Endothelial cell of umbilical vein (primary cell): ENCODE measurements at regions not wholly inside any gene's neighbourhood (a gene's known extent, or its start where the extent isn't known, plus 50 kb on each side); places are given as distances from the start of the nearest gene placed in this dataset.

Experiments used
- BruUV-seq: library from RNA; stranded (reverse); fragments of 400-500 nt; replicated peaks from 2 replicates; lab custom pipeline; 2021; lab: Mats Ljungman, UMichigan
- CTCF ChIA-PET: fragments of 300-600, 350-600 bp; sonication (Branson Sonifier 250); formaldehyde crosslinking; loops from one replicate; lab custom pipeline; 2021; ENCODE audit warnings: antibody characterized with exemption, inconsistent platforms; lab: Charles Lee
- POLR2A ChIA-PET: fragments of 300-600, 350-600 bp; sonication (Branson Sonifier 250); formaldehyde crosslinking; loops from one replicate; lab custom pipeline; 2021; ENCODE audit warnings: antibody characterized with exemption, inconsistent platforms; lab: Charles Lee
- DNase-seq: peaks from one replicate; pipeline ENCODE4 v3.0.0-alpha.2; 2011; ENCODE audit warnings: low read depth, low spot score
- FAIRE-seq: peaks from 2 replicates; lab custom pipeline; 2011; peaks lifted over from hg19 to GRCh38; lab: Jason Lieb, UNC
- H2AFZ ChIP-seq: 2 replicates; pipeline ENCODE4 v1.6.0; 2012; ENCODE audit warnings: low read depth, low read length, control low read depth, inconsistent platforms
- H3K27ac ChIP-seq: 2 replicates; pipeline ENCODE4 v1.5.1; 2011; ENCODE audit warnings: low read depth, mild to moderate bottlenecking, control low read depth, low read length, moderate library complexity; ENCODE audit not compliant: insufficient read depth
- H3K27me3 ChIP-seq, 2 experiments: 2 replicates each; pipeline versions ENCODE4 v1.6.0 to v1.6.1; 2011; ENCODE audit warnings: low read length in 2 of 2, mixed read lengths in 1 of 2; ENCODE audit not compliant: control insufficient read depth in 2 of 2, insufficient read depth in 2 of 2
- H3K36me3 ChIP-seq, 2 experiments: 2 replicates in 1 of 2; 3 replicates in 1 of 2; pipeline ENCODE4 v1.5.1; 2011; ENCODE audit warnings: low read length in 2 of 2, mild to moderate bottlenecking in 1 of 2, moderate library complexity in 1 of 2; ENCODE audit not compliant: control insufficient read depth in 2 of 2, insufficient read depth in 2 of 2; ENCODE audit errors: extremely low read depth in 1 of 2
- H3K4me1 ChIP-seq: 3 replicates; pipeline ENCODE4 v1.5.1; 2011; ENCODE audit warnings: mild to moderate bottlenecking, low read length; ENCODE audit not compliant: control insufficient read depth, insufficient read depth; ENCODE audit errors: extremely low read depth
- H3K4me2 ChIP-seq: 2 replicates; pipeline ENCODE4 v1.6.1; 2011; ENCODE audit warnings: low read length, control low read depth, mixed read lengths; ENCODE audit not compliant: insufficient read depth
- H3K4me3 ChIP-seq, 3 experiments: fragments of 200-600 bp in 1 of 3; sonication (generic), shearing (Covaris generic) in 1 of 3; replicated peaks in 1 of 3; 2 replicates each; pipeline ENCODE4 v1.5.1; 2011 to 2016; ENCODE audit warnings: control low read depth in 3 of 3, low read length in 3 of 3, mild to moderate bottlenecking in 2 of 3, inconsistent platforms in 1 of 3, low read depth in 1 of 3, moderate library complexity in 1 of 3; ENCODE audit not compliant: insufficient read depth in 1 of 3
- H3K79me2 ChIP-seq: 2 replicates; pipeline ENCODE4 v1.6.0; 2012; ENCODE audit warnings: low read length, inconsistent platforms; ENCODE audit not compliant: control insufficient read depth, insufficient read depth
- H3K9ac ChIP-seq: replicated peaks from 2 replicates; pipeline ENCODE3; 2011; ENCODE audit warnings: low read length, control low read depth; ENCODE audit not compliant: insufficient read depth; ENCODE audit errors: extremely low read depth
- H3K9me1 ChIP-seq: replicated peaks from 3 replicates; pipeline ENCODE4 v1.6.0; 2011; ENCODE audit warnings: mild to moderate bottlenecking, low read length; ENCODE audit not compliant: control insufficient read depth, insufficient read depth; ENCODE audit errors: extremely low read depth
- H3K9me3 ChIP-seq: replicated peaks from 2 replicates; pipeline ENCODE4 v1.5.1; 2012; ENCODE audit warnings: low read length, inconsistent platforms; ENCODE audit not compliant: control insufficient read depth, insufficient read depth
- H4K20me1 ChIP-seq: replicated peaks from 2 replicates; pipeline ENCODE3; 2011; ENCODE audit warnings: mild to moderate bottlenecking, low read length; ENCODE audit not compliant: control insufficient read depth, insufficient read depth; ENCODE audit errors: extremely low read depth
- CTCF ChIP-seq, 2 donors: IDR thresholded peaks; 1 replicate in 1 of 2; 2 replicates in 1 of 2; pipeline ENCODE4 v1.5.1; 2011; ENCODE audit warnings: low read length in 2 of 2, mild to moderate bottlenecking in 2 of 2, moderate library complexity in 2 of 2, control low read depth in 1 of 2, inconsistent platforms in 1 of 2, low read depth in 1 of 2; ENCODE audit not compliant: insufficient read depth in 1 of 2; ENCODE audit errors: extremely low read depth in 1 of 2
- EZH2 ChIP-seq: IDR thresholded peaks from 2 replicates; pipeline ENCODE4 v1.6.1; 2012; ENCODE audit warnings: borderline replicate concordance, low read depth, mild to moderate bottlenecking, moderate library complexity, low read length, inconsistent platforms; ENCODE audit not compliant: severe bottlenecking
- FOS ChIP-seq: IDR thresholded peaks from 2 replicates; pipeline ENCODE4 v1.6.1; 2011; ENCODE audit warnings: mild to moderate bottlenecking, low read length, moderate library complexity, borderline replicate concordance; ENCODE audit not compliant: insufficient read depth
- GATA2 ChIP-seq: IDR thresholded peaks from 2 replicates; pipeline ENCODE4 v1.7.0; 2011; ENCODE audit warnings: low read depth, mild to moderate bottlenecking, moderate library complexity, mixed read lengths, low read length; ENCODE audit not compliant: insufficient read length, insufficient read depth
- JUN ChIP-seq: IDR thresholded peaks from 2 replicates; pipeline ENCODE4 v1.6.1; 2011; ENCODE audit warnings: borderline replicate concordance, low read depth; ENCODE audit not compliant: insufficient read length, insufficient read depth
- MAX ChIP-seq: IDR thresholded peaks from 2 replicates; pipeline ENCODE4 v1.6.1; 2011; ENCODE audit not compliant: insufficient read depth, insufficient read length
- MYC ChIP-seq: IDR thresholded peaks from one replicate; pipeline ENCODE4 v1.6.1; 2011; ENCODE audit warnings: mild to moderate bottlenecking, low read depth, low read length
- POLR2A ChIP-seq: IDR thresholded peaks from 2 replicates; pipeline ENCODE4 v1.6.1; 2012; ENCODE audit warnings: low read depth, mild to moderate bottlenecking, control low read depth, low read length
- POLR2AphosphoS5 ChIP-seq: IDR thresholded peaks from 2 replicates; pipeline ENCODE4 v1.6.1; 2012; ENCODE audit warnings: low read depth, mild to moderate bottlenecking, control low read depth, low read length, moderate library complexity; ENCODE audit not compliant: insufficient read depth
- dilution Hi-C: fragments of 300-500 bp; cut with MboI; formaldehyde crosslinking; loops from one replicate; pipeline ENCODE4 v1.15.0; 2019; ENCODE audit warnings: low sequenced_read_pairs; ENCODE audit not compliant: extremely low pct_ligation_motif_present
- intact Hi-C: fragments of 100-400 bp; cut with micrococcal nuclease; formaldehyde crosslinking; loops from one replicate; pipeline ENCODE4 v1.10.0; 2022

- no peak for DNase-seq
- no peak overlapping the region for H3K4me3 ChIP-seq
- H3K9ac ChIP-seq: no peak overlapping the region
- H3K9me3 ChIP-seq: no peaks in the 10 kb centered on the region
- no peak overlapping the region for H3K4me2 ChIP-seq
- no peaks in the 10 kb centered on the region for H3K4me1 ChIP-seq
- dilution Hi-C loops (no loop called here), intact Hi-C loops (no loop called here)
- TF ChIP-seq FOS (no peak), GATA2 (no peak), JUN (no peak), EZH2 (no peak), MAX (no peak), POLR2A (no peak), CTCF (IDR thresholded peaks at IDR 0.05; ENCODE audit: extremely low read depth in 1 of 2, insufficient read depth in 1 of 2, low read depth in 1 of 2, low read length in 2 of 2) (no peak), POLR2AphosphoS5 (no peak), MYC (no peak)
- no peaks in the 10 kb centered on the region for H3K9me1 ChIP-seq
- H3K36me3 ChIP-seq: no peaks in the 10 kb centered on the region
- no peaks in the 10 kb centered on the region for H3K27me3 ChIP-seq
- no TSS peak for BruUV-seq
- ChIA-PET POLR2A (no interaction called here), CTCF (no interaction called here)
- no peak overlapping the region for H2AFZ ChIP-seq
- H3K27ac ChIP-seq: no peak overlapping the region
- H3K79me2 ChIP-seq: no peaks in the 10 kb centered on the region
- H4K20me1 ChIP-seq: no peaks in the 10 kb centered on the region
- FAIRE-seq: no peak
These were observed 648.5 kb upstream of the PKN2 start for GRCh38 chr1:88035578-88035977.
